Left lung (tissue), 4 donors: ENCODE measurements at regions not wholly inside any gene's neighbourhood (a gene's known extent, or its start where the extent isn't known, plus 50 kb on each side); places are given as distances from the start of the nearest gene placed in this dataset.
A peak's percentile ranks its signal among the peaks of the same experiment; 100 is the strongest.

Experiments
- ATAC-seq: fragments of 200-7000 bp; cut with Tn5 transposase; one replicate; pipeline ENCODE4 v1.9.1; 2020; ENCODE audit warnings: moderate library complexity
- DNase-seq, 4 donors: peaks; one replicate each; pipeline ENCODE4 v3.0.0-alpha.2; 2013 to 2020
- H3K27ac ChIP-seq, 2 donors: fragments of 200-600 bp; sonication (generic) in 1 of 2; one replicate each; pipeline versions ENCODE4 v1.5.0 to v1.8.0; 2020 to 2021
- H3K27me3 ChIP-seq, 2 donors: fragments of 200-600 bp; sonication (generic) in 1 of 2; one replicate each; pipeline versions ENCODE4 v1.5.0 to v1.8.0; 2020 to 2021
- H3K36me3 ChIP-seq, 2 donors: fragments of 200-600 bp; sonication (generic) in 1 of 2; one replicate each; pipeline versions ENCODE4 v1.5.0 to v1.8.0; 2020 to 2021
- H3K4me1 ChIP-seq, 2 donors: fragments of 200-600 bp; one replicate each; pipeline ENCODE4 v1.8.0; 2021
- H3K4me3 ChIP-seq, 2 donors: fragments of 200-600 bp; sonication (generic) in 1 of 2; one replicate each; pipeline versions ENCODE4 v1.5.0 to v1.8.0; 2020 to 2021; ENCODE audit warnings: mild to moderate bottlenecking in 1 of 2
- H3K9me3 ChIP-seq, 2 donors: fragments of 200-600 bp; sonication (generic) in 1 of 2; one replicate each; pipeline versions ENCODE4 v1.5.0 to v1.8.0; 2020 to 2021
- CTCF ChIP-seq, 2 donors: fragments of 200-600 bp; sonication (generic) in 1 of 2; IDR thresholded peaks; one replicate each; pipeline versions ENCODE4 v1.5.0 to v1.8.0; 2021; ENCODE audit warnings: antibody characterized with exemption in 2 of 2
- intact Hi-C, 2 donors: fragments of 100-400 bp; cut with DNase I; formaldehyde crosslinking; loops; one replicate each; pipeline versions ENCODE4 v1.11.2 to v1.14.2; 2022
- donor health status: DM: no; HTN: yes; CAD: no.
- donor health status: DM: no; HTN: no; CAD: no.

- H3K4me1 ChIP-seq: no peaks in the 10 kb centered on the region
- no peaks in the 10 kb centered on the region for H3K27me3 ChIP-seq
- no peak overlapping the region for H3K27ac ChIP-seq
- ATAC-seq (no peak), DNase-seq (no peak)
- intact Hi-C loops: no loop called here
- TF ChIP-seq CTCF (IDR thresholded peaks at IDR 0.05): no peak
- H3K4me3 ChIP-seq: no peak overlapping the region
- no peaks in the 10 kb centered on the region for H3K9me3 ChIP-seq
- H3K36me3 ChIP-seq: no peaks in the 10 kb centered on the region
Observed at GRCh38 chr5:7066471-7067235, 329.3 kb upstream of the ADCY2 start.

DNA sequence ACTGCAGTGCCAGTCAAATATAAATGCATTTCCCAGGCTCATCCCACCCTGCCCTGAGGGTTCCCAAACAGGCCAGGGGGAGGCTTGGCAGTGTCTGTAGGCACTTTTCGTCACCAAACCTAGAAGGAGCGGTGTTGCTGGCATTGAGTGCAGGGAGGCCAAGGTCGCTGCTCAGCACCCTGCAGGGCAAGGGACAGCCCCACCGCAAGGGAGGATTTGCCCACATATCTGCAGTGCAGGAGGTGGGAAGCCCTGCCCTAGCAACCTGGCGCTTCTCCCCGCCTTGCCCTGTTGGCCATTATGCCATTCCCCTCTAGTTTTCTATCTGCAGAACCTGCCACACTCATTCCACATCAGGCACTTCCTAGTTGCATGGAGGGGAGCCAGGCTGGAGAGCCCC, 327.8 kb upstream of the ADCY2 start:
- H3K9me3 ChIP-seq: no peaks in the 10 kb centered on the region
- peak in 1 of 4 donors; percentile 68 for DNase-seq
- no peaks in the 10 kb centered on the region for H3K36me3 ChIP-seq
- no peak for TF ChIP-seq CTCF (IDR thresholded peaks at IDR 0.05)
- intact Hi-C loops: no loop called here
- no peaks in the 10 kb centered on the region for H3K4me1 ChIP-seq
- ATAC-seq: no peak
- H3K27me3 ChIP-seq: no peaks in the 10 kb centered on the region
- H3K27ac ChIP-seq: no peak overlapping the region
- no peak overlapping the region for H3K4me3 ChIP-seq

- TF ChIP-seq CTCF (IDR thresholded peaks at IDR 0.05): no peak
- intact Hi-C loops: no loop called here
- no peaks in the 10 kb centered on the region for H3K9me3 ChIP-seq
- no peaks in the 10 kb centered on the region for H3K36me3 ChIP-seq
- H3K4me1 ChIP-seq: no peaks in the 10 kb centered on the region
- no peak for ATAC-seq
- H3K4me3 ChIP-seq: no peak overlapping the region
- no peak overlapping the region for H3K27ac ChIP-seq
- no peak for DNase-seq
- no peaks in the 10 kb centered on the region for H3K27me3 ChIP-seq
Observed at GRCh38 chr5:7068899-7069298, 327.0 kb upstream of the ADCY2 start.

DNA sequence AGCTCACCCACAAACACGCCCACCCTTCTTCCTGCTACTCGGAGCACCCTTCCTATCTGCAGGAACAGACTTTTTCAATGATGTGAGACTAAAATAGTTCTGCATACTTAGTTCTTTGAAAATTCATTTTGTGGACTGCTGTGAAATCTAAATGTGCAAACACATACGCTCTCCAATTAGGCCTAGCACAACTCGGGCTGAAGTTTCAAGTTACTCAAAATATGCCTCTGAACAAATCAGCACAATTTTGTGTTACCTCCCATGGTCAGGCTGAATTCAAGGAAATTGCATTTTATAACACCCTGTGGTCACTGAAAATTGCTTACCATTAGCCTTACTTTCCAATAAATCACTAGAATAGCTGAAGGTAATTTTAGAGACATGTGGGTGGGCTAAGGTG, 323.8 kb upstream of the ADCY2 start:
- intact Hi-C loops: no loop called here
- Histone ChIP-seq H3K9me3 (no peaks in the 10 kb centered on the region), H3K27ac (no peak overlapping the region), H3K4me1 (no peaks in the 10 kb centered on the region), H3K36me3 (no peaks in the 10 kb centered on the region), H3K4me3 (no peak overlapping the region), H3K27me3 (no peaks in the 10 kb centered on the region)
- DNase-seq: no peak
- TF ChIP-seq CTCF (IDR thresholded peaks at IDR 0.05): no peak
- ATAC-seq: no peak

GRCh38 chr5:7073666-7074065, 322.3 kb upstream of the ADCY2 start:
- H3K4me3 ChIP-seq: no peak overlapping the region
- H3K27me3 ChIP-seq: no peaks in the 10 kb centered on the region
- intact Hi-C loops: no loop called here
- DNase-seq (no peak), ATAC-seq (no peak)
- H3K9me3 ChIP-seq: no peaks in the 10 kb centered on the region
- no peaks in the 10 kb centered on the region for H3K4me1 ChIP-seq
- H3K36me3 ChIP-seq: no peaks in the 10 kb centered on the region
- TF ChIP-seq CTCF (IDR thresholded peaks at IDR 0.05): no peak
- no peak overlapping the region for H3K27ac ChIP-seq
